SHP77 (cell line): ENCODE measurements at regions not wholly inside any gene's neighbourhood (a gene's known extent, or its start where the extent isn't known, plus 50 kb on each side); places are given as distances from the start of the nearest gene placed in this dataset.

Experiments
- DNase-seq, 2 experiments: peaks; one replicate each; lab custom pipeline; 2025; lab: John Stamatoyannopoulos, UW

GRCh38 chr16:72406390-72406789, 234.4 kb upstream of the PMFBP1 start:
- no peak for DNase-seq

GRCh38 chr16:72404299-72404698, 232.3 kb upstream of the PMFBP1 start:
- no peak for DNase-seq

DNA sequence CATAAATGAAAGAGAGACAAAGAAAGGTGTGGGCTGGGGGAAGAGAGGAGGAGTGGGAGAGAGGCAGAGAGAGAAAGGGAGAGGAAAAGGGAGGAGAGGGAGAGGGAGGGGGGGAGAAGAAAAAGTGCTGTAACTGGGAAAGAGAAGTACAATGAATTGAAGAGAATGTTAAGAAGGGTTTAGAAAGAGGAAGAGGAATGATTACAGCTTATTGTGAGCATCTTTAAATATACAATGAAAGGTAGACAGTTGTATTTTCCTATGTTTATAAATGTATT, 229.1 kb upstream of the PMFBP1 start:
- DNase-seq = no peak

DNA sequence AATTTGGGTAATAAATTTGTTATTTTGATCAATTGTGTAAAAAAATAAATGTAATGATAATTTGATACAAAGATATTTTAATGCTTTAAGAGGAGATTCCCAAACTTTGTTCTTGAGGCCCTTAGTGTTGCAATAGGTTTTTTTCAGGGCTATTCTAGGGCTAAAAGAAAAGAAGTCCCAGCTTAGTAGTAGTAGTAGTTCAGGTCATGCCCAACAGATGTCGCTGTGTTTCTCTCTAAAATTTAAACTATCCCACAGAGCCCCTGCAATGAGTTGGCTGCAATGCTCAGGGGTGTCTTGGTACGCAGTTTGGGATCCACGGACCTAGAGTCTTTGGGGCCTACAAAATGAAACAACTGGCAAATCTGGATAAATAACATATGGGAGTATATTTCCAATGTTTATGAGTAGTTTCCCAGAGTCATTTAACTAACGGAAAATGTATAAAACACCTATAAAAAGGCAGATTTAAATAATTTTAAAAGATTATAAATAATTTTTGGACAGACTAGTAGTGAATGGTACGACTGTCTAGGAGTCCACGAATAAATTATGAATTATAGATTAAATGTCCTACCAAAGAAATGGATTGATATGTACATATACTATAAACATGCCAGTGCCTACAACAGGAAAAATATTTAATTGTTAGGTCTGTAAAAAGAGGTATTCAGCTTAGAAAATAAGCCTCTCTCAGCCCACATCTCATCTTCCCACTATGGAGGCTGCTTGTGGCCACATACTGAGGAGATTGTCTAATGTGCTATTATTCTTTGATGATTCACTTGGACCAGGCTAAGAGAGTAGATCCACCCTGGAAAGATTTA, 228.5 kb upstream of the PMFBP1 start:
- DNase-seq = peak; percentile 29 to 62

- DNase-seq = no peak
These were observed 227.9 kb upstream of the PMFBP1 start for GRCh38 chr16:72399811-72400210.

GRCh38 chr16:72397876-72398275, 225.9 kb upstream of the PMFBP1 start:
- no peak for DNase-seq

DNA sequence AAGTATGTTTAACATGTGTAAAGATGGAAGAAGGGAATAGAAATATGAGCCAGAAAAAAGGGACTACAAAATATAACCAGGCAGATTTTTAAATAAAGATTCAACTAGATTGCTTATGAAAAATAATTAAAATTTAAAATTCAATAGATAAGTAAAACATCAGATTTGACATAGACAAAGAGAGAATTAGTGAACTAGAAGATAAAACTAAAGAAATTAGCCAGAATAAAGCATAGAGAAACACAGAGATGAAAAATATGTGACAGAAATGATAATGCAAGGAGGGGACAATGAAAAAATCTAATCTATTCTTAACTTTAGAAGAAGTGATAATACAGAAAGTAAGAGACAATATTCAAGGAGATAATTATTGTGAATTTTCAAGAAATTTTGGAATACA, 222.6 kb upstream of the PMFBP1 start:
- no peak for DNase-seq

- no peak for DNase-seq
These were observed 217.8 kb upstream of the PMFBP1 start for GRCh38 chr16:72389791-72390190.

- DNase-seq = no peak
These were observed 216.1 kb upstream of the PMFBP1 start for GRCh38 chr16:72388007-72388406.

- no peak for DNase-seq
These were observed 212.7 kb upstream of the PMFBP1 start for GRCh38 chr16:72384651-72385050.

DNA sequence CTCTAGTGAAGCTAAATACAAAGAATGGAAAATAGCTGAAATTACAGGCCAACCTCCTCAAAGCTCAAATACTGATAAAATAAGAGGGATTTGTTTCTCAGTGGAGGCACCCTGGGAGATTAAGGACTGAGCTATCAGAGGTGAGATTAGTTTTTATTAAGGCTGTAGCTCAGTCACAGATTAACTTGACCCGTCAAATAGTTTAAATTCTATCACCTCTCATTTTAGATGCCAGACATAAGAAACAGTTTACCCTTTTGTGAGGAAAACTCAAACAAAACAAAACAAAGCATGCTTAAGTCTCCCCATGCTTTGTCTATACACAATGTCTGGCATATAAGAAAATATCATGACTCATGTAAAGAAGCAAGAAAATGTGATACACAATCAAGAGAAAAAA, 208.3 kb upstream of the PMFBP1 start:
- no peak for DNase-seq

DNA sequence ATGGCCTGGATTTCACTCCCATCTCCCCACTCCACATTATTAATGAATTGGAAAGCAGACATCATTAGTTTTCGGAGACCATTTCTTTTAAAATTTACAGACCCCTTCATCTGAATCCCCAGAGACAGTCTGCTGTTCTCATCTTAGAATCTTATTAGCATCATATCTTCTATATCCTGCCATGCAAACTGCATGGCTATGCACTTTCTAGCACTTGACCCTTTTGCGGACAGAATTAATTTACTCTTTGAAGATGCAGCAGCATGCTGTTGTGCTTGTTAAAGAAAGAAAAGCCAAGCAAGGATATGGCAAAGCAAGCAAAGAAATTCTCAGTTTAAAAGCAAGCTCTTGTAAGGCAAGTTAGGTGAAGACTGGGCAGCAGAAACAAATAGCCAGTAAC, 201.2 kb upstream of the PMFBP1 start:
- DNase-seq = no peak

- no peak for DNase-seq
These were observed 200.4 kb upstream of the PMFBP1 start for GRCh38 chr16:72372087-72373045.

DNA sequence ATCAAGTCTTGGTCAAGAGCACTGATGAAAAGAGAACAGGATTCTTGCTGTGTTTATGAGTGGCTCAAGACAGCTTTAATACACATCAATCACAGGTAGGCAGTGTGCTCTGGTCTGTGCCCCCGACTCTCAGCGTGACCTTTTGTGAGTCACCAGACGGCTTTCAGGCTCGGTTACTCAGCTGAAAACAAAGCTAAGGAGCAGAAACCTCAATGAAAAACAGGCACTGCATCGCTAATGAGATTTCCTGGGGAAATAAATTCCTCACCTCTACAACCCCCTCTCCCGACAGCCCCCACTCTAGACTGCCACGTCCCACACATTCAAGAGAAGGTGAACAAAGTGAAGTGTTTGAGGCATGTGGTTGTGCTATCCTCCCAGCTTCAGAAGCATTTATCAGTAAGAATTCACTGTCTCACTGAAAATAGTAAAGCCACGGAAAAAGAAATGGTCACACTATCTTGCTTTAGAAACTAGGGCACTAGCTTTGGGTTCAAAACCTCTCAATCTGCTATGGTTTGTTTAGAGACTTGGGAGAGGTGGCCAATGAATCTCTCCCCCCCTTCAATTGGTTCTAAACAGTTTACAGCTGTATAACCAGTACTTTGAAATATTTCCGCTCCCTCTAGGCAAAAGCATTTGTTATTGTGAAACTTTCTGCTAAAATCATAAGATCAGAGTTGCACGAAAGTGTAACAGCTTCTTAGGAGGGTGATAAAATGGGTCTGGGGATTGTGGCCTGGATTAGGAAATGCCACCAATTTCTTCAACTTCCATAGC, 199.5 kb upstream of the PMFBP1 start:
- peak; percentile 33 to 36 for DNase-seq

DNA sequence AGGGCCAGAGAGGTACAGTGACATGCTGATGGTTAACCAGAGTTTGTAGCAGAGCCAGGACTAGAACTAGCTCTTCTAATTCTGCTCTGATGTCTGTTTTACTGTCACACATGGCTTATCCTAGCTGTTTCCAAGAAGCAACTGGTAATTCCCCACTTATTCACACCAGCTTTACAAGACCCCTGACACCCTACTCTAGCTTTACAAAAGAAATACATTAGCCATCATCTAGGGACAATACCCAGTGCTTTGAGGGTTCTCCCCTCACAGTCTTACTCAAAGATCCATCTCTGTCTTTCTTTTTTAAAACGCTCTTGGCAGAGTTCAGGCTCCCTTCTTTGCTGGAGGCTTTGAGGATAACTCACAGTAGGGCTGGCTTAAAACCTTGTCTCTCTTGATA, 197.3 kb upstream of the PMFBP1 start:
- no peak for DNase-seq

DNA sequence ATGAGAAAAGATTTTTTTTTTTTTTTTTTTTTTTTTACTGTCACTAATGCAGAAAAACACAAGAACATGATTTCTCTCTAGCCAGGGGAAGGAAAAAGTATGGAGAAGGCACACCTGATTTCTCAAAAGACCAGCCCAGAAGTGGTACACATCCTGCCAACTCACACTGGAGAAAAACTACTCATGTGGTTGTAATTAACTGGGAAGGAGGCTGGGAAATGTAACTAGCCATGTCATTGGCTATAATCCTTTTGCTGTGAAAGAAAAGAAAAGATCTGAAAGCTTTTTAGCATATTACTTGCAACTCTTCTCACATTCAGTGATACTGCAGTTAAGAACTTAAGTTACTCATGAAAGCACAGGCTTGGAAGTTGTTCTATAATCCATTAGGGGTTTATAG, 195.9 kb upstream of the PMFBP1 start:
- DNase-seq = no peak

DNA sequence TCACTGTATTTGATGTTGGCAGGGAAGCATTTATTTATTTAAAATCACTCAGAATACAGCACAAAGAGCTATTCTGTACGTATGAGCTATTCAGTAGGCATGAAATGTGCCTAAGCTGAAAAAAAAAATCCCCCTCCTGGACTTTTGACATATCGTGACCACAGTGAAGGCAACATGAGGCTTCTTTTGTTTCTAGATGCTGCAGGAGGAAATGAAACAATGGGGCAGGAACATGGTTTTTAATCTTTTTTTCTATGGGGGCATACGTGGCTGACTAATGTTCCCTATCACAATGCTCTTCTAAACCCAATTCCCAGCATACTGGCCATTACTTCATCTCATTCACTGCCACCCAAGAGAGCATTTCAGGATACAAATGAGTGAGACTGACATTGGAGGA, 191.0 kb upstream of the PMFBP1 start:
- DNase-seq = no peak

GRCh38 chr16:72362476-72362875, 190.5 kb upstream of the PMFBP1 start:
- no peak for DNase-seq

- DNase-seq = no peak
These were observed 186.0 kb upstream of the PMFBP1 start for GRCh38 chr16:72357910-72358309.

- no peak for DNase-seq
These were observed 183.6 kb upstream of the PMFBP1 start for GRCh38 chr16:72355561-72355960.

DNA sequence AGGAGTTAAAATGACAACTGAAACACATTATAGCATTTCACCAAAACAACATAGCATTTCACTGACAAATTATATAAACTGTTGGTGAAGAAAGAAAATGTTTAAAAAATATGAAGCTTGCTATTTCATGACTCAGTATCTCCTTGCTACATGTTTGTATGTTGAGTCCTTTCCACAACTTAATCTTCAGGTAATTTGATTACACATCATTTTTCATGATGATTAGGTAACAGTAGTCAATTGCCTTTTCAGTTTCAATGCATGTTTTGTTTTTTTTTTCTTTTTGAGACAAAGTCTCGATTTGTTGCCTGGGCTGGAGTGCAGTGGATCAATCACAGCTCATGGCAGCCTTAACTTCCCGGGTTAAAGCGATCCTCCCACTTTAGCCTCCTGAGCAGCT, 177.8 kb upstream of the PMFBP1 start:
- DNase-seq = no peak

DNA sequence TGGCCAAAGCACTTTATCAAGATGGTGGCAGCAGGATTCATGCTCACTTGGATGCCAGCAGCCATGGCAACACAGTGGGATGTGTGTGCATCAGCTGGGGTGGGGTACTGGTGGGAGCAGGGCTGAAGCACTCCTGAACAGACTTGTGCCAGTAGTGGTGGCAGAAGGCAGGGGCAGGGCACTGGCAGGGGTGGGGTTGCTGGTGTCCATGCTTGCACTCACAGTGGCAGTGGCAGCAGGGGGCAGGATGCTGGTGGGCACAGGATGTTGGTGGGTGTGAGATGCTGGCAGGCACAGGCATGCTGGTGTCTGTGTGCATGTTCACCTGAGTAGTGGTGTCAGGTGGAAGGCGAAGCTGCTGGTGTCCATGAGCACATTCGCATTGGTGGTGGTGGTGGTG, 161.0 kb upstream of the PMFBP1 start:
- DNase-seq = no peak

- DNase-seq = no peak
These were observed 152.6 kb upstream of the PMFBP1 start for GRCh38 chr16:72324578-72324977.
